Middle frontal gyrus (tissue), 1 donor: ENCODE measurements at regions not wholly inside any gene's neighbourhood (a gene's known extent, or its start where the extent isn't known, plus 50 kb on each side); places are given as distances from the start of the nearest gene placed in this dataset.
A peak's percentile ranks its signal among the peaks of the same experiment; 100 is the strongest.

Experiments used
- DNase-seq: peaks from one replicate; pipeline ENCODE4 v3.0.0-alpha.2; 2015; ENCODE audit warnings: low spot score; ENCODE audit errors: extremely low spot score

- no peak for DNase-seq
Observed at GRCh38 chr1:234554218-234554697, 55.7 kb downstream of the IRF2BP2 start.

GRCh38 chr1:234553240-234554188 is 56.5 kb downstream of the IRF2BP2 start:
- no peak for DNase-seq

GRCh38 chr1:234551032-234551378 is 59.0 kb downstream of the IRF2BP2 start:
- no peak for DNase-seq

GRCh38 chr1:234550341-234551031 is 59.5 kb downstream of the IRF2BP2 start:
- DNase-seq: no peak

GRCh38 chr1:234549447-234550021 is 60.4 kb downstream of the IRF2BP2 start:
- no peak for DNase-seq

GRCh38 chr1:234546890-234547788 is 62.8 kb downstream of the IRF2BP2 start:
- DNase-seq: no peak

- DNase-seq: no peak
Observed at GRCh38 chr1:234546387-234546704, 63.6 kb downstream of the IRF2BP2 start.

- no peak for DNase-seq
Observed at GRCh38 chr1:234545517-234546386, 64.2 kb downstream of the IRF2BP2 start.

GRCh38 chr1:234544087-234544579 is 65.2 kb upstream of the TARBP1 start:
- peak; percentile 61 for DNase-seq

GRCh38 chr1:234543442-234544086 is 64.6 kb upstream of the TARBP1 start:
- no peak for DNase-seq

- no peak for DNase-seq
Observed at GRCh38 chr1:234542211-234542850, 63.4 kb upstream of the TARBP1 start.

- DNase-seq: no peak
Observed at GRCh38 chr1:234541286-234541975, 62.5 kb upstream of the TARBP1 start.

- no peak for DNase-seq
Observed at GRCh38 chr1:234540404-234540762, 61.4 kb upstream of the TARBP1 start.

GRCh38 chr1:234539666-234540403 is 60.9 kb upstream of the TARBP1 start:
- DNase-seq: no peak

- no peak for DNase-seq
Observed at GRCh38 chr1:234538930-234539649, 60.1 kb upstream of the TARBP1 start.

GRCh38 chr1:234538062-234538731 is 59.2 kb upstream of the TARBP1 start:
- DNase-seq: no peak

GRCh38 chr1:234537236-234537635 is 58.3 kb upstream of the TARBP1 start:
- no peak for DNase-seq
